Keratinocyte (primary cell): ENCODE measurements at regions not wholly inside any gene's neighbourhood (a gene's known extent, or its start where the extent isn't known, plus 50 kb on each side); places are given as distances from the start of the nearest gene placed in this dataset.
A peak's percentile ranks its signal among the peaks of the same experiment; 100 is the strongest.

Experiments
- DNase-seq: peaks from one replicate; pipeline ENCODE4 v3.0.0-alpha.2; 2011; ENCODE audit warnings: low read depth, missing footprints, low spot score
- FAIRE-seq: peaks from 2 replicates; lab custom pipeline; 2011; peaks lifted over from hg19 to GRCh38; lab: Jason Lieb, UNC
- H2AFZ ChIP-seq: 2 replicates; pipeline ENCODE4 v1.6.0; 2012; ENCODE audit warnings: low read length, control low read depth, inconsistent platforms; ENCODE audit not compliant: control insufficient read depth
- H3K27ac ChIP-seq: 2 replicates; pipeline ENCODE4 v1.5.1; 2011; ENCODE audit warnings: low read length; ENCODE audit not compliant: control insufficient read depth, insufficient read depth
- H3K27me3 ChIP-seq: 3 replicates; pipeline ENCODE4 v1.6.0; 2011; ENCODE audit warnings: low read length; ENCODE audit not compliant: control insufficient read depth, insufficient read depth; ENCODE audit errors: extremely low read depth
- H3K36me3 ChIP-seq, 2 experiments: 2 replicates in 1 of 2; 3 replicates in 1 of 2; pipeline ENCODE4 v1.5.1; 2011; ENCODE audit warnings: low read length in 2 of 2, mild to moderate bottlenecking in 1 of 2; ENCODE audit not compliant: control insufficient read depth in 2 of 2, insufficient read depth in 2 of 2; ENCODE audit errors: extremely low read depth in 1 of 2
- H3K4me1 ChIP-seq: 3 replicates; pipeline ENCODE4 v1.5.1; 2011; ENCODE audit warnings: low read length; ENCODE audit not compliant: control insufficient read depth, insufficient read depth; ENCODE audit errors: extremely low read depth
- H3K4me2 ChIP-seq: 3 replicates; pipeline ENCODE4 v1.6.0; 2011; ENCODE audit warnings: low read depth, low read length; ENCODE audit not compliant: control insufficient read depth, insufficient read depth; ENCODE audit errors: extremely low read depth
- H3K4me3 ChIP-seq, 3 experiments: fragments of 200-600 bp in 1 of 3; sonication (generic) in 1 of 3; 2 replicates in 2 of 3; 3 replicates in 1 of 3; pipeline ENCODE4 v1.5.1; 2011 to 2016; ENCODE audit warnings: low read length in 3 of 3, mild to moderate bottlenecking in 3 of 3, control low read depth in 2 of 3, inconsistent platforms in 1 of 3, low read depth in 1 of 3, mixed read lengths in 1 of 3, mixed run types in 1 of 3, moderate library complexity in 1 of 3; ENCODE audit not compliant: control insufficient read depth in 2 of 3, insufficient read depth in 2 of 3; ENCODE audit errors: extremely low read depth in 1 of 3
- H3K79me2 ChIP-seq: 2 replicates; pipeline ENCODE4 v1.6.0; 2012; ENCODE audit warnings: low read length; ENCODE audit not compliant: control insufficient read depth, insufficient read depth
- H3K9ac ChIP-seq: 3 replicates; pipeline ENCODE4 v1.6.0; 2011; ENCODE audit warnings: low read length; ENCODE audit not compliant: control insufficient read depth, insufficient read depth; ENCODE audit errors: extremely low read depth
- H3K9me1 ChIP-seq: 3 replicates; pipeline ENCODE4 v1.6.0; 2011; ENCODE audit warnings: low read length; ENCODE audit not compliant: control insufficient read depth, insufficient read depth; ENCODE audit errors: extremely low read depth
- H3K9me3 ChIP-seq: 2 replicates; pipeline ENCODE4 v1.5.1; 2012; ENCODE audit warnings: low read depth, low read length; ENCODE audit not compliant: control insufficient read depth
- H4K20me1 ChIP-seq: 3 replicates; pipeline ENCODE4 v1.6.0; 2011; ENCODE audit warnings: low read length; ENCODE audit not compliant: control insufficient read depth, insufficient read depth; ENCODE audit errors: extremely low read depth
- CTCF ChIP-seq, 3 experiments: IDR thresholded peaks in 1 of 3; conservative IDR thresholded peaks in 1 of 3; optimal IDR thresholded peaks in 1 of 3; 2 replicates in 2 of 3; 3 replicates in 1 of 3; pipeline versions ENCODE3 to v1.5.1; 2011; ENCODE audit warnings: low read length in 3 of 3, mild to moderate bottlenecking in 3 of 3, moderate library complexity in 2 of 3, control low read depth in 1 of 3, inconsistent platforms in 1 of 3; ENCODE audit not compliant: insufficient read depth in 2 of 3; ENCODE audit errors: extremely low read depth in 1 of 3
- EZH2 ChIP-seq: IDR thresholded peaks from one replicate; pipeline ENCODE4 v1.6.1; 2012; ENCODE audit warnings: inconsistent platforms, mild to moderate bottlenecking, low read length, moderate library complexity
- dilution Hi-C: fragments of 300-500 bp; cut with MboI; formaldehyde crosslinking; loops from one replicate; pipeline ENCODE4 v1.7.0; 2020; ENCODE audit warnings: low sequenced_read_pairs; ENCODE audit not compliant: extremely low pct_ligation_motif_present

DNA sequence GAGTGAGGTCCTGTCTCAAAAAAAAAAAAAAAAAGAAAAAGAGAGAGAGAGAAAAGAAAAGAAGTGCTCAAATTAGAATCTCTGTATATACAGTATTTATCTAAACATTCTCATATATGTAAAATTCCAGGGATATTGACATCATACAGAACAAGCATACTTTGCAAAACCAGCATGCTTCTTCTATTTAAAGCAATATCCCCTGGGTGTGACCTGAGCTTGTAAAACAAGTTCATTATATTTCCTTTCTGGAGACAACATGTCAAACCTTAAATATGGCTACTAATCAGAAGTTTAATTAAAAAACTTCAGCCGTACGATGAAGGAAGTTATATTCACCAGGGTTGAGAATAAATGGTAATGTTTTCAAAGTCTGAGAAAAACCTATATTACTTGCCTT is 175.8 kb upstream of the HMGA2 start:
- peaks cover 44% of the 10 kb centered on the region for H3K4me1 ChIP-seq
- no peaks in the 10 kb centered on the region for H3K27me3 ChIP-seq
- DNase-seq (no peak), FAIRE-seq (no peak)
- peak overlapping the region; percentile 65 for H3K9ac ChIP-seq
- no peak overlapping the region for H3K4me3 ChIP-seq
- H3K79me2 ChIP-seq = no peaks in the 10 kb centered on the region
- H3K27ac ChIP-seq = peak overlapping the region; percentile 95
- H3K9me3 ChIP-seq = no peaks in the 10 kb centered on the region
- no peak overlapping the region for H2AFZ ChIP-seq
- no peaks in the 10 kb centered on the region for H4K20me1 ChIP-seq
- no peaks in the 10 kb centered on the region for H3K36me3 ChIP-seq
- peak overlapping the region; percentile 55 for H3K4me2 ChIP-seq
- dilution Hi-C loops = no loop called here
- no peak for TF ChIP-seq CTCF (optimal IDR thresholded peaks at IDR 0.05 in 1 of 3, IDR thresholded peaks at IDR 0.05 in 1 of 3, conservative IDR thresholded peaks at IDR 0.05 in 1 of 3; ENCODE audit: extremely low read depth in 1 of 3, insufficient read depth in 2 of 3, low read length in 3 of 3)
- no peaks in the 10 kb centered on the region for H3K9me1 ChIP-seq

DNA sequence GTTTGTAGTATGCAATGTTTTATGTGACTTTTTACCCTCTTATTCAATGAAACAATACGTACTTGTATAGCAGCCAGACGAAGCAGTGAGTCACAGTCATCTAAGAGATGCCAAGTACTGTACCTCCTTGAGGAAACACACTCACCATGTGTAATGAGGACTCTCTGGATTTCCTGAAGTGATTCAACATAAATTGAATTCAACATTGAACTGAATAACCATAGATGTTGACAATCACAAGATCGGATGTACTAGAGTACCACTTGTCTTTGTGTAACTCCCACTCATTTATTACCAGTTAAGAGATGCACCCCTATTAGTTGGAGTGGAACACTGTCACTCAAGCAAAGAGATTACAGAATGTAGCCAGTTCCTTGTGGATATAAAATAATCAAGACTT is 175.2 kb upstream of the HMGA2 start:
- Histone ChIP-seq H3K79me2 (no peaks in the 10 kb centered on the region), H3K9me3 (no peaks in the 10 kb centered on the region), H3K9ac (peak overlapping the region; percentile 65), H3K4me1 (peaks cover 46% of the 10 kb centered on the region), H3K27ac (peak overlapping the region; percentile 95), H3K36me3 (no peaks in the 10 kb centered on the region), H4K20me1 (no peaks in the 10 kb centered on the region), H3K27me3 (no peaks in the 10 kb centered on the region), H3K9me1 (no peaks in the 10 kb centered on the region), H2AFZ (no peak overlapping the region), H3K4me2 (peak overlapping the region; percentile 55), H3K4me3 (no peak overlapping the region)
- no peak for TF ChIP-seq EZH2
- no peak for TF ChIP-seq CTCF (optimal IDR thresholded peaks at IDR 0.05 in 1 of 3, IDR thresholded peaks at IDR 0.05 in 1 of 3, conservative IDR thresholded peaks at IDR 0.05 in 1 of 3; ENCODE audit: extremely low read depth in 1 of 3, insufficient read depth in 2 of 3, low read length in 3 of 3)
- dilution Hi-C loops = no loop called here
- FAIRE-seq = peak; percentile 100
- DNase-seq = peak; percentile 98
